H9 (cell line): ENCODE measurements at regions not wholly inside any gene's neighbourhood (a gene's known extent, or its start where the extent isn't known, plus 50 kb on each side); places are given as distances from the start of the nearest gene placed in this dataset.
"Not testable (repeated sequence)": the region's sequence is repeated elsewhere in the genome, so short reads cannot be mapped to it uniquely, and the experiment has no call there.

Experiments
- DNase-seq: peaks from one replicate; pipeline ENCODE4 v3.0.0-alpha.2; 2017
- H2AFZ ChIP-seq: one replicate; pipeline ENCODE4 v1.6.1; 2013; ENCODE audit warnings: mild to moderate bottlenecking, low read length, control low read depth, moderate library complexity
- H2AK5ac ChIP-seq: 2 replicates; pipeline ENCODE4 v1.6.1; 2013; ENCODE audit warnings: low read length, control low read depth, mixed read lengths; ENCODE audit not compliant: insufficient read length
- H2BK120ac ChIP-seq: one replicate; pipeline ENCODE4 v1.6.1; 2013; ENCODE audit warnings: low read depth, mild to moderate bottlenecking, low read length, control low read depth, inconsistent platforms; ENCODE audit not compliant: poor library complexity, severe bottlenecking
- H2BK12ac ChIP-seq: 2 replicates; pipeline ENCODE4 v1.6.1; 2013; ENCODE audit warnings: low read length, control low read depth, mixed read lengths, low read depth; ENCODE audit not compliant: insufficient read length
- H2BK15ac ChIP-seq: 2 replicates; pipeline ENCODE4 v1.6.1; 2013; ENCODE audit warnings: low read depth, low read length, control low read depth
- H2BK20ac ChIP-seq: one replicate; pipeline ENCODE4 v1.6.1; 2013; ENCODE audit warnings: low read depth, mild to moderate bottlenecking, low read length, control low read depth, inconsistent platforms; ENCODE audit not compliant: poor library complexity, severe bottlenecking
- H2BK5ac ChIP-seq: 2 replicates; pipeline ENCODE4 v1.6.1; 2013; ENCODE audit warnings: low read length, control low read depth, mixed read lengths; ENCODE audit not compliant: insufficient read length
- H3K14ac ChIP-seq: 2 replicates; pipeline ENCODE4 v1.6.1; 2013; ENCODE audit warnings: low read length, control low read depth; ENCODE audit not compliant: insufficient read depth
- H3K18ac ChIP-seq: 2 replicates; pipeline ENCODE4 v1.6.1; 2013; ENCODE audit warnings: low read depth, mild to moderate bottlenecking, mixed read lengths, low read length, control low read depth; ENCODE audit not compliant: insufficient read length
- H3K23ac ChIP-seq: 2 replicates; pipeline ENCODE4 v1.6.1; 2013; ENCODE audit warnings: low read length, control low read depth, mixed read lengths, low read depth; ENCODE audit not compliant: insufficient read length
- H3K23me2 ChIP-seq: 2 replicates; pipeline ENCODE4 v1.6.1; 2013; ENCODE audit warnings: low read depth, mild to moderate bottlenecking, mixed read lengths, low read length, control low read depth; ENCODE audit not compliant: insufficient read length, poor library complexity, severe bottlenecking
- H3K27ac ChIP-seq: 2 replicates; pipeline ENCODE4 v1.5.1; 2013; ENCODE audit warnings: low read length, control low read depth, mixed read lengths, low read depth; ENCODE audit not compliant: insufficient read length
- H3K27me3 ChIP-seq: 2 replicates; pipeline ENCODE4 v1.6.1; 2013; ENCODE audit warnings: low read length, control low read depth, inconsistent platforms; ENCODE audit not compliant: insufficient read depth
- H3K4ac ChIP-seq: 2 replicates; pipeline ENCODE4 v1.6.1; 2013; ENCODE audit warnings: low read depth, mild to moderate bottlenecking, control low read depth, inconsistent platforms, low read length, moderate library complexity
- H3K4me1 ChIP-seq: 2 replicates; pipeline ENCODE4 v1.6.1; 2013; ENCODE audit warnings: low read length, control low read depth, inconsistent platforms; ENCODE audit not compliant: insufficient read depth
- H3K4me2 ChIP-seq: 2 replicates; pipeline ENCODE4 v1.6.1; 2013; ENCODE audit warnings: low read length, control low read depth, mixed read lengths; ENCODE audit not compliant: insufficient read length, insufficient read depth
- H3K56ac ChIP-seq: 2 replicates; pipeline ENCODE4 v1.6.1; 2013; ENCODE audit warnings: low read depth, mild to moderate bottlenecking, mixed read lengths, low read length, control low read depth; ENCODE audit not compliant: insufficient read length
- H3K79me1 ChIP-seq: 2 replicates; pipeline ENCODE4 v1.6.1; 2013; ENCODE audit warnings: low read depth, mild to moderate bottlenecking, moderate library complexity, low read length, control low read depth, inconsistent platforms; ENCODE audit not compliant: insufficient read depth, poor library complexity, severe bottlenecking
- H3K79me2 ChIP-seq: 2 replicates; pipeline ENCODE4 v1.6.1; 2013; ENCODE audit warnings: low read length, control low read depth, inconsistent platforms; ENCODE audit not compliant: insufficient read depth
- H3K9ac ChIP-seq: 2 replicates; pipeline ENCODE4 v1.6.1; 2013; ENCODE audit warnings: low read length, control low read depth, mixed read lengths; ENCODE audit not compliant: insufficient read length; ENCODE audit errors: extremely low read depth
- H3K9me3 ChIP-seq: one replicate; pipeline ENCODE4 v1.6.1; 2013; ENCODE audit warnings: low read depth, low read length, inconsistent platforms; ENCODE audit not compliant: control insufficient read depth
- H3T11ph ChIP-seq: one replicate; pipeline ENCODE4 v1.6.1; 2013; ENCODE audit warnings: mild to moderate bottlenecking, low read length, control low read depth, inconsistent platforms
- H4K20me1 ChIP-seq: one replicate; pipeline ENCODE4 v1.6.1; 2013; ENCODE audit not compliant: control insufficient read depth, insufficient read length, insufficient read depth
- H4K5ac ChIP-seq: 2 replicates; pipeline ENCODE4 v1.6.1; 2013; ENCODE audit warnings: low read depth, mild to moderate bottlenecking, mixed read lengths, low read length, control low read depth; ENCODE audit not compliant: insufficient read length
- H4K8ac ChIP-seq: replicated peaks from 2 replicates; pipeline ENCODE4 v1.6.1; 2013; ENCODE audit warnings: low read length, control low read depth, mixed read lengths, low read depth; ENCODE audit not compliant: insufficient read length
- H4K91ac ChIP-seq: 2 replicates; pipeline ENCODE4 v1.6.1; 2013; ENCODE audit warnings: low read depth, mild to moderate bottlenecking, moderate library complexity, mixed read lengths, low read length, control low read depth; ENCODE audit not compliant: insufficient read length
- H3K27ac Mint-ChIP-seq, 3 experiments: 2 replicates in 2 of 3; 3 replicates in 1 of 3; pipeline ENCODE4 v1.8.0; 2020 to 2021; ENCODE audit warnings: mixed read lengths in 3 of 3, mild to moderate bottlenecking in 1 of 3, moderate library complexity in 1 of 3
- H3K27me3 Mint-ChIP-seq: 2 replicates; pipeline ENCODE4 v1.8.0; 2021; ENCODE audit warnings: low read depth, mild to moderate bottlenecking, moderate library complexity, mixed read lengths
- H3K36me3 Mint-ChIP-seq, 3 experiments: 2 replicates in 2 of 3; 3 replicates in 1 of 3; pipeline ENCODE4 v1.8.0; 2020 to 2021; ENCODE audit warnings: low read depth in 3 of 3, mixed read lengths in 3 of 3; ENCODE audit not compliant: insufficient read depth in 1 of 3
- H3K4me1 Mint-ChIP-seq, 2 experiments: 2 replicates each; pipeline ENCODE4 v1.8.0; 2020; ENCODE audit warnings: mixed read lengths in 2 of 2
- H3K4me3 Mint-ChIP-seq, 2 experiments: 2 replicates in 1 of 2; 3 replicates in 1 of 2; pipeline ENCODE4 v1.8.0; 2020 to 2021; ENCODE audit warnings: mild to moderate bottlenecking in 2 of 2, mixed read lengths in 2 of 2, moderate library complexity in 1 of 2
- H3K9me3 Mint-ChIP-seq, 2 experiments: 2 replicates in 1 of 2; 3 replicates in 1 of 2; pipeline ENCODE4 v1.8.0; 2020; ENCODE audit warnings: mild to moderate bottlenecking in 2 of 2, mixed read lengths in 2 of 2, moderate library complexity in 1 of 2
- WGBS: extraction: QIAGEN DNeasy Blood & Tissue Kit; methylation state at CpG from one replicate; pipeline ENCODE4 v1.1.7; 2013; ENCODE audit warnings: missing lambda C conversion rate, low lambda C conversion rate, mixed read lengths; ENCODE audit not compliant: insufficient read length; ENCODE audit errors: extremely low coverage; 5-methylcytosine and 5-hydroxymethylcytosine counted together
- TF ChIP-seq, protein P1 (sequence below): fragments of 200-600 bp; sonication (generic); conservative IDR thresholded peaks from 3 replicates; pipeline ENCODE4 v1.8.0; 2021; ENCODE audit warnings: antibody characterized with exemption, mild to moderate bottlenecking

DNA sequence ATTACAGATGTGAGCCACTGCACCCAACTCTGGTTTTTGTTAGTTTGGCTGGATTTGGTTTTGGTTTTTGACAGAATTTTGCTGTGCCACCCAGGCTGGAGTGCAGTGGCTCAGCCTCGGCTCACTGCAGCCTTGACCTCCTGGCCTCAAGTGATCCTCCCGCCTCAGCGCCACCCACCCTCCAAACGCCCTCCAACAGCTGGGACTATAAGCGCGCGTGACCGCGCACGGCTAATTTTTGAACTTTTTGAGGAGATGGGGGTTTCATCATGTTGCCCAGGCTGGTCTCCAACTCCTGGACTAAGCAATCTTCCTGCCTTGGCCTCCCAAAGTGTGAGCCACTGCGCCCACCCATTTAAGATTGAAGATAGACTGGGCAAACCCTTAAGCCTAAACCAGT, 84.4 kb upstream of the RPRML start:
- H3K9me3 Mint-ChIP-seq, result peaks cover 4 to 10% of the 10 kb centered on the region in 2 experiments; a peak in 2 of 5 replicates
- TF ChIP-seq, protein P1, sequence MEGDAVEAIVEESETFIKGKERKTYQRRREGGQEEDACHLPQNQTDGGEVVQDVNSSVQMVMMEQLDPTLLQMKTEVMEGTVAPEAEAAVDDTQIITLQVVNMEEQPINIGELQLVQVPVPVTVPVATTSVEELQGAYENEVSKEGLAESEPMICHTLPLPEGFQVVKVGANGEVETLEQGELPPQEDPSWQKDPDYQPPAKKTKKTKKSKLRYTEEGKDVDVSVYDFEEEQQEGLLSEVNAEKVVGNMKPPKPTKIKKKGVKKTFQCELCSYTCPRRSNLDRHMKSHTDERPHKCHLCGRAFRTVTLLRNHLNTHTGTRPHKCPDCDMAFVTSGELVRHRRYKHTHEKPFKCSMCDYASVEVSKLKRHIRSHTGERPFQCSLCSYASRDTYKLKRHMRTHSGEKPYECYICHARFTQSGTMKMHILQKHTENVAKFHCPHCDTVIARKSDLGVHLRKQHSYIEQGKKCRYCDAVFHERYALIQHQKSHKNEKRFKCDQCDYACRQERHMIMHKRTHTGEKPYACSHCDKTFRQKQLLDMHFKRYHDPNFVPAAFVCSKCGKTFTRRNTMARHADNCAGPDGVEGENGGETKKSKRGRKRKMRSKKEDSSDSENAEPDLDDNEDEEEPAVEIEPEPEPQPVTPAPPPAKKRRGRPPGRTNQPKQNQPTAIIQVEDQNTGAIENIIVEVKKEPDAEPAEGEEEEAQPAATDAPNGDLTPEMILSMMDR, result no peak

DNA sequence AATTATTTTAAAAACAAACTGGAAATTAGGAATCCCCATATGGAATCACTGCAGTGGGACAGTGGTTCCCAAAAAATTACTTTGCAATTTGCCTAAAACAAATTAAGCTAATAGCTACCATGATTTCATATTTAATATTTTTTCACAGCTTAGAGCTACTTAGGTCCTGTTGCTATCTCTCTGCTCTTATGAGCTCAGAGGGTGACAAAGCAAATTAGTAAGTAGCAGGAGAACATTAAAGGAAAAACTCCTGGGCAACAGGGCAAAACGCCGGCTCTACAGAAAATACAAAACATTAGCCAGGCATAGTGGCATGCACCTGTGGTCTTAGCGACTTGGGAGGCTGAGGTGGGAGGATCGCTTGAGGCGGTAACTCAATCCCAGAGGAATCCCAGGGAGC, 83.8 kb upstream of the RPRML start:
- H3K27me3 ChIP-seq, H3K4me2 ChIP-seq, H3K4ac ChIP-seq, H3K79me1 ChIP-seq, H3K18ac ChIP-seq, H2BK12ac ChIP-seq, H3K4me1 ChIP-seq, H2AK5ac ChIP-seq, H4K8ac ChIP-seq, H4K91ac ChIP-seq, H2BK5ac ChIP-seq, H3K9ac ChIP-seq, H4K20me1 ChIP-seq, H3K23ac ChIP-seq, H3K14ac ChIP-seq, H3K23me2 ChIP-seq, H2BK15ac ChIP-seq, H2AFZ ChIP-seq, H3K56ac ChIP-seq, DNase-seq, H3K9me3 Mint-ChIP-seq, H3K27me3 Mint-ChIP-seq, H2BK20ac ChIP-seq, H3K27ac Mint-ChIP-seq, H2BK120ac ChIP-seq, H3K4me3 Mint-ChIP-seq, H4K5ac ChIP-seq, H3T11ph ChIP-seq, H3K27ac ChIP-seq, H3K9me3 ChIP-seq, H3K79me2 ChIP-seq: not testable (repeated sequence)
- no CpG with 5 or more reads among the region's 5 CpGs for WGBS
- peaks cover 6 to 13% (median 9%) of the 10 kb centered on the region in 3 experiments; a peak in 6 of 7 replicates for H3K36me3 Mint-ChIP-seq
- H3K4me1 Mint-ChIP-seq, result peaks cover 22 to 34% of the 10 kb centered on the region in 2 experiments

More for the DNA sequence above, 84.4 kb upstream of the RPRML start:
- Histone ChIP-seq H2BK12ac (no peak overlapping the region), H3K27ac (no peak overlapping the region), H3K9me3 (no peaks in the 10 kb centered on the region), H3T11ph (no peak overlapping the region), H3K4me2 (no peak overlapping the region), H2BK120ac (no peak overlapping the region), H2BK5ac (no peak overlapping the region), H3K79me1 (no peaks in the 10 kb centered on the region), H2AFZ (no peak overlapping the region), H2AK5ac (no peak overlapping the region), H3K56ac (no peak overlapping the region), H3K14ac (no peak overlapping the region), H3K79me2 (no peaks in the 10 kb centered on the region), H2BK20ac (no peak overlapping the region), H3K4me1 (no peaks in the 10 kb centered on the region), H4K91ac (no peak overlapping the region), H2BK15ac (no peak overlapping the region), H3K18ac (no peak overlapping the region), H3K9ac (no peak overlapping the region), H3K4ac (no peak overlapping the region), H3K23ac (no peak overlapping the region), H3K27me3 (no peaks in the 10 kb centered on the region), H4K8ac (no peak overlapping the region), H3K23me2 (no peaks in the 10 kb centered on the region), H4K5ac (no peak overlapping the region), H4K20me1 (no peaks in the 10 kb centered on the region)
- no peak overlapping the region; a peak in 1 of 7 replicates for H3K27ac Mint-ChIP-seq
- H3K4me3 Mint-ChIP-seq, result no peak overlapping the region
- peaks cover 6 to 13% (median 9%) of the 10 kb centered on the region in 3 experiments; a peak in 6 of 7 replicates for H3K36me3 Mint-ChIP-seq
- peaks cover 16 to 31% of the 10 kb centered on the region in 2 experiments for H3K4me1 Mint-ChIP-seq
- no peak for DNase-seq
- no peaks in the 10 kb centered on the region for H3K27me3 Mint-ChIP-seq
- WGBS, result no CpG with 5 or more reads among the region's 11 CpGs
